Ishikawa (cell line): ENCODE measurements at regions not wholly inside any gene's neighbourhood (a gene's known extent, or its start where the extent isn't known, plus 50 kb on each side); places are given as distances from the start of the nearest gene placed in this dataset.

Experiments used
- CEBPB ChIP-seq: IDR thresholded peaks from 2 replicates; pipeline ENCODE4 v1.6.1; 2012
- CREB1 ChIP-seq: IDR thresholded peaks from 2 replicates; pipeline ENCODE4 v1.6.1; 2012; ENCODE audit warnings: low read depth
- EGR1 ChIP-seq: IDR thresholded peaks from 2 replicates; pipeline ENCODE4 v1.6.1; 2012
- EP300 ChIP-seq: IDR thresholded peaks from 2 replicates; pipeline ENCODE4 v1.6.1; 2012; ENCODE audit warnings: borderline replicate concordance
- FOXM1 ChIP-seq: IDR thresholded peaks from 2 replicates; pipeline ENCODE4 v1.6.1; 2012; ENCODE audit warnings: low read depth, borderline replicate concordance
- MAX ChIP-seq: IDR thresholded peaks from 2 replicates; pipeline ENCODE4 v1.6.1; 2012
- NFIC ChIP-seq: IDR thresholded peaks from 2 replicates; pipeline ENCODE4 v1.6.1; 2012
- RAD21 ChIP-seq: IDR thresholded peaks from 2 replicates; pipeline ENCODE4 v1.6.1; 2012; ENCODE audit warnings: low read depth
- REST ChIP-seq: IDR thresholded peaks from 2 replicates; pipeline ENCODE4 v1.6.1; 2012; ENCODE audit warnings: low read depth, mild to moderate bottlenecking
- TAF1 ChIP-seq: IDR thresholded peaks from 2 replicates; pipeline ENCODE4 v1.6.1; 2012; ENCODE audit warnings: low read depth, mild to moderate bottlenecking
- TCF12 ChIP-seq: IDR thresholded peaks from 2 replicates; pipeline ENCODE4 v1.6.1; 2012; ENCODE audit warnings: low read depth
- TEAD4 ChIP-seq: IDR thresholded peaks from 2 replicates; pipeline ENCODE4 v1.6.1; 2012
- USF1 ChIP-seq: IDR thresholded peaks from 2 replicates; pipeline ENCODE4 v1.6.1; 2012
- YY1 ChIP-seq: IDR thresholded peaks from 2 replicates; pipeline ENCODE4 v1.6.1; 2012; ENCODE audit warnings: low read depth
- ZBTB7A ChIP-seq: IDR thresholded peaks from 2 replicates; pipeline ENCODE4 v1.6.1; 2012; ENCODE audit warnings: low read depth

GRCh38 chr12:90261283-90261682 is 552.6 kb upstream of the ATP2B1 start:
- TF ChIP-seq TAF1 (no peak), MAX (no peak), EGR1 (no peak), CREB1 (no peak), TCF12 (no peak), USF1 (no peak), RAD21 (no peak), TEAD4 (no peak), REST (no peak), EP300 (no peak), NFIC (no peak), ZBTB7A (no peak), YY1 (no peak), FOXM1 (no peak), CEBPB (no peak)

GRCh38 chr12:90260136-90260535 is 551.5 kb upstream of the ATP2B1 start:
- no peak for TF ChIP-seq CREB1
- TF ChIP-seq ZBTB7A = no peak
- TF ChIP-seq REST = no peak
- no peak for TF ChIP-seq TAF1
- TF ChIP-seq RAD21 = no peak
- no peak for TF ChIP-seq YY1
- no peak for TF ChIP-seq MAX
- TF ChIP-seq USF1 = no peak

- no peak for TF ChIP-seq REST
- TF ChIP-seq TEAD4 = no peak
- no peak for TF ChIP-seq FOXM1
- no peak for TF ChIP-seq EGR1
- no peak for TF ChIP-seq CREB1
- no peak for TF ChIP-seq RAD21
- TF ChIP-seq ZBTB7A = no peak
- no peak for TF ChIP-seq TCF12
- TF ChIP-seq YY1 = no peak
- TF ChIP-seq CEBPB = no peak
- TF ChIP-seq TAF1 = no peak
- TF ChIP-seq MAX = no peak
- no peak for TF ChIP-seq NFIC
Measured at GRCh38 chr12:90257927-90258624, 549.4 kb upstream of the ATP2B1 start.

- TF ChIP-seq TEAD4 (no peak), TAF1 (no peak), MAX (no peak), USF1 (no peak), FOXM1 (no peak), YY1 (no peak), EP300 (no peak), ZBTB7A (no peak), CEBPB (no peak), CREB1 (no peak), NFIC (no peak), TCF12 (no peak), REST (no peak)
Measured at GRCh38 chr12:90254796-90255195, 546.2 kb upstream of the ATP2B1 start.
